UCSD-AML1 (cell line): ENCODE measurements at regions not wholly inside any gene's neighbourhood (a gene's known extent, or its start where the extent isn't known, plus 50 kb on each side); places are given as distances from the start of the nearest gene placed in this dataset.

Experiments
- DNase-seq: peaks from one replicate; lab custom pipeline; 2025; ENCODE audit not compliant: unreplicated experiment; lab: John Stamatoyannopoulos, UW

DNA sequence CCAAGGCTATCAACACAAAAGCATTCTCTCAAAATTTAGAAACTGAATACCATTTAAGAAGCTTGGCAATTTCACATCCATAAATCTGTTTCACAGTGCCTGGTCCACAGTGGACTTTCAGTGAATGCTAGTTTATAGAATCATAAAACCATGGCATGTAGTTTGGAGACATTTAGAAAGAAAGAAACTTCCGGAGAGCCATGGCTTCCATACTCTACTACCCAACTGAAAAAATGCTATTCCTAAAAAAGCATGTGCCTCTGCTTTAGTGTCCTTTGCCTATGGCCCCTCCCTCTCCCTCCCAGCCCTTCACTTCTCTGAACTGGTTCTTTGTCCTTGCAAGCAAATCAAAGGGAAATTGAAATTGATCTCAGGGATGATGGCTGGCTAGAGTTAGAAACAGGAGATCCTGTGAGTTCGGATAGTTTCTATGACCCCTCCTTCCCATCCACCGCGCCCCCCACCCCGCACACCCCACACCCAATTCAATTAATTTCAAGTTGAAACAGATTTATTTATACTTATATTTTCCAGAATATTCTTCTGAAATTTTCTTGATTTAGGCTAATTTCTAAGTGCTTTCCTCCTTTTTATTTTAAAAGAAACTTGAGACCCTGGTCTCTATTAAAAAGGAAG is 248.3 kb downstream of the TRIB2 start:
- DNase-seq = no peak

DNA sequence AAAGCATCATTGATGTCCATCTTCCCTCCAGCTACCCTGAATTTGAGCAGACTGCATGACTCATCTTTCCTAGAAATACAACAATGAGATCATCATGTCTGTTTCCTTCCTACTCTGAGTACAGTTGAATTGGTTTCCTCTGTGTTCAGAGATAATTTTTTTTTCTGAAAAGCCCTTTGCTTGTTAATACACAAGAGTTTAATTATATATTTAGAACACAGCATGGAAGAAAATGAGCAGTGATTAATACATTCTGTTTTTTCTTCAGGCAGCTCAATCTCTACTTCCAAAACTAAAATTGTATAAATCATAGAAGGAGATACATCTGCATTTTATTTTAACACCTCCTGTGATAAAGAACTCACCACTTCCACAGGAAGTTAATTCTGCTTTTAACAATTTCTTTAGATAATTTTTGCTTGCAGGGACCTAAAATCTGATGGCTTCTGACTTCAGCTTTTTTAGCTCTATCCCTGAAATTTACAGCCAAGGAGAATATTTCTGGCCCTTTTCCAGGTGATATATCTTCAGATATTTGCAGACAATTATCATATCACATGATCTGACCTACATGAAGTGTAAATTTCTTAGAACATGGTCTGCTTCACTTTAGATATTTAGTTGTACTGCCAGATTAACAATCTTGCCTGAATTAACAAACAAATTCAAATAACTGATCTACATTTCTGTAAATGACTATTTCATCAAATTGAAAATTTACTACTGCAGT is 249.0 kb downstream of the TRIB2 start:
- no peak for DNase-seq

DNA sequence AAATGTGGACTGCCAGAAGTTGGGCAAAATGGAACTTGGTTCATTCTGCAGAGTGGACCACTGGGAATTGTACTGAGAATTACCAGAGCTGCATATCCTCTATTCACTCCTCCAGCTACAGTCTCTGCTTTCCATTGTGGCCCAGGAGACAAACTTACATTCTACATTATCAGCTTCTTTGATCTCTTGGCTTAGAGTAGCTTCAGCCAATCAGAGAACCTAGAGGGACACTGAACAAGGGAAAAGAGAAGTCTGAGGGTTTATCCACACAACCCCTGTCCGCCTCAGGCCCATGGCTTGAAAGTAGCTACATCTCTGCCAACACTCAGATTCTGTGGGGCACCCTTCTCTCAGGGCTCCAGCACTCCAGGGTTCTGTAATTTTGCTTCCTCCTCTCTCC is 251.1 kb downstream of the TRIB2 start:
- DNase-seq = no peak

DNA sequence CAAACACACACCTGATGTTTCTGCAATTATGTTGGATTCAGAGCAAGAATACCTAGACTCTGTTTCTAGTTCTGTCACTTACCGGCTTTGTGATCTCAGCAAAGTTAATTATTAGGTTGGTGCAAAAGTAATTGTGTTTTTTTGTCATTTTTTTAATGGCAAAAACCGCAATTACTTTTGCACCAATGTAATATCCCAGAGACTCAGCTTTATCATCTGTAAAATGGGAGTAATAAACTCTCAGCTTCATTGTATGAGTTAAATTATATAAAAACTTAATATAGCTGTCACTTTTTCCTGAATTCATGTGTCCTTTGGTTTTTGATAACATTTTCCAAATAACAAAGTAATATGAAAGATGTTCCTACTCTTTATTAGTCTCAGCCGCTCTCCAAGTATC is 251.7 kb downstream of the TRIB2 start:
- no peak for DNase-seq

DNA sequence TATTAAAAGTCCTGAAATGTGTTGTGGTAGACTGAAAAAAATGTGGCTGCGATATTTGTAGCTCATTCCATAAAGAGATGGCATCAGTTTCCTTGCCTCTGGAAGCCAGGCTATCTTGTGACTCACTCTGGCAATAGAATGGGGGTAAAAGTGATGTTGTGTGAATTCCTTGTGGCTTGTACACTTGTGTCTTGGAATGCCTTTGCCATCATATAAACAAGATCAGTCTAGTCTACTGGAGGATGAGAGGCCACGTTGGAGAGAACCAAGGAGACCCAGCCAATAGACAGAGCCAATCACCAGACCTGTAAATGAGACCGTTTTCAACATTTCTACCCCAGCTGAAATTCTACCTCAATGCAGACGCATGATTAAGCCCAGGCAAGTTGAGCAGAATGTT is 254.1 kb downstream of the TRIB2 start:
- no peak for DNase-seq

DNA sequence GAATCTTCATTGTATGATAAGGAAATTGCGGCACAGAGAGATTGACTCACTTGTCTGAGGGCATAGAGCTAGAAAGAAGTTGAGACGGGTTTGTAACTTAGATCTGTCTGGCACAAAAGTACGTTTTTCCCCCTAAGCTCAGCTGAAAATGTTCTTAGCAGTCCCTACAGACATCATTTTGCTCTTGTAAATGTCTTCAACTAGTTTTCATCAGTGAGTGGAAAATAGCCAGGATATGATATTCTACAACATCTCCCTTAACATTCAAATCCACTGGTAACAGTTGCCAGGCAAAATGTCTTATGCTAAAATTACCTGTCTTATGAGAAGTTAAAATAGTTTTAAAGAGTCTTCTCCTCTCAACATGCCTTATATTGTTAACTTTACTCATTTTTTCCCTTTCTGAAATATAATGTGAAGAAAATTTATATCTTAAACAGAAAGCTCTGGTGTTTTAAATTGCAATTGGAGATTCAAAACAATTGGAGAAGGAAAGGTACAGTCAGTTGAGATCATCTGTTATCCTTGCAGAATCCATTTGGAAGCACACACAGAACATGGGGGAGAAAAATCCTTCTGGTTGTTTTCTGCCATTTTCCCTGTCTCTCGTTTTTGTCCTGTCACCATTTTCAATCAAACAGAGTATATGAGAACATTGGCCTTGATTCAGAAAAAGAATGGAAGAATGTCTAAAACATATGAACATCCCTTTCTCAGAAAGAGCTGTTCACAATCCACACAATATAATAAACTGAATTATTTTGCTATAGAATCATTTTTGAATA is 255.0 kb downstream of the TRIB2 start:
- DNase-seq = no peak

DNA sequence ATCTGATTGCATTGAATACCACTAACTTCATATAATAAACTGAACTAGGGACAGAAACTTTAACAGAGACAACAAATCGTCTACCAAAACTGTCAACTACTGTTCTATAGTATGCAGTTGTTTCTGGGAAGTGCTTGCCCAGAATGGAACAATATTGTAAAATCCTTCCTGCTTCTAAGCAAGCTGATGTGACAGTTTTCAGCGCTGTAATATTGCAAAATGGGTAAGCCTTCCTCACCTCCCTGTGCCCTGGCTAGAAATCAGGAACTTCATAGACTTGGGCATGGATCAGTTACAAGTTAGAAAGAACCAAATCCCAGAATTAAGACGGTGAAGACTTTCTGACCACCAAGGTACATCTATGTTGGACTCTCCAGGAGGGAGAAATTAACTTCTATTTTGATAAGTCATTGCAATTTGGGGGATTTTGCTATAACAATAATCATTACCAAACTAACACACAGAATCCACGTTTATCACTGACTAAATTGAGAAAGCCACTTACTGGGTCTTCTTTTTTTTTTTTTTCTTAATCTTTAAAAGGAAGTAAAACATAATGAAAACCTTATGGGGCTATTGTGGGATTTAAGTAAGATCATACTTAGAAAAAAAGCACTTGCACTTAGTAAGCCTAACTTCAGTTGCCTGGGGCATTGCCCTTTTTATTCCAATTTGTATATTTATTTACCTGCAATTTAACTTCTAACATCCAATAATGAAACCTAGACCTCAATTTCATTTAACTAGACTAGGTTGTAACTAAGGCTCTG is 261.5 kb downstream of the TRIB2 start:
- no peak for DNase-seq

DNA sequence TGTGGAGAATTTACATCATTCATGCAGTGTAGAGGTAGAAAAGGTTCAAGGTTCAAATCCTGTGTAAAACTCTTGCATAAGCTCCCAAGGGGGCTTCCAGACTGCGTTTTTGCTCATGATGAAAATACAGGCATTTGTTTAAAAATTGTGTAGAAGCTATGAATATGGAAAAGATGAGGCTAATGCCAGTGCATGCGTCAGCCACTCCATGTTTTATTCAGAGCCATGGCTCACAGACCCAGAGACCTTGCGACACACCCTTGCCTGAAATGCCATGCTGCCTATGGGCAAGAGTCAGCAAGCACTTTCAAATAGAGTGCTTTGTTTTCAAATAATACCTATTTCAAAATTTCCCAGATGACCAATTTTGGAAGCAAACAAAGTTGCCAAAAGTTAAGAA is 262.3 kb downstream of the TRIB2 start:
- no peak for DNase-seq

DNA sequence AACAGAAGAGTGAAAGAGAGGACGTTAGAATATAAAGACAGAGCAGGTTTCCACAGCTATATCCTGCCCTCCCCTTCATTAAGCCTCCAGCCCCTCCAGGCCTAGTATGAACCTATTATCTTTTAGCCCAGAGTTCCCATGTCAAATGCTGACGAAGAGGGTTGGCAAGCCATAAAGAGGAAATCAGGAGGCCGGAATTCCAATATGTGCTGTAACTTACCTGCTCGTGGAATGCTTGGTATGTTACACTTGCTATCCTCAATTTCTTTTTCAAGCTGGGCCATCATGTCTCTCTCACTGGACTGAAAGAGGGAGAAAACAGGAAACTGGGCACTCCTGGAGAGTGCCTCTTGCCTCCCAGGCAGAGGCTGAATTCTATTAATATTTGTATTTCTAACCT is 264.1 kb downstream of the TRIB2 start:
- no peak for DNase-seq

DNA sequence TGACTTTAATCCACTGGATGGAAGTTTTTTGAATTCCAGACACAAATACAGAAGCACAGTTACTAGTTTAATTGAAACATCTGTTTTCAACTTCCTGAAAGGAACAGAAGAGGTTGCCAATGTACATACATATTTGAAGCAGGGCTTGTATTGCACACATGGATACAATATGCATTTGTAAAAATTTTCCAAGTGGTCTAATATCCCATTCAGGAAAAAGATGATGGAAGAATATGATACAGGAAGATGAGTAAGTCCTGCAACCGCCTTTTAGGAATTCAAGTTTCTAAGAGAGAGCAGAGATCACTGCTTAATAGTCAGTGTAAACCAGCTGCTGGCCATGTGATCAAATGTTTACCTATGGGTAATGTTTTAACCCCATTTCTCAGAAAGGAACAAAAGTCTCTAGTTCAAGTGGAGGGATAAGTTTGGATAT is 265.4 kb downstream of the TRIB2 start:
- DNase-seq = no peak

DNA sequence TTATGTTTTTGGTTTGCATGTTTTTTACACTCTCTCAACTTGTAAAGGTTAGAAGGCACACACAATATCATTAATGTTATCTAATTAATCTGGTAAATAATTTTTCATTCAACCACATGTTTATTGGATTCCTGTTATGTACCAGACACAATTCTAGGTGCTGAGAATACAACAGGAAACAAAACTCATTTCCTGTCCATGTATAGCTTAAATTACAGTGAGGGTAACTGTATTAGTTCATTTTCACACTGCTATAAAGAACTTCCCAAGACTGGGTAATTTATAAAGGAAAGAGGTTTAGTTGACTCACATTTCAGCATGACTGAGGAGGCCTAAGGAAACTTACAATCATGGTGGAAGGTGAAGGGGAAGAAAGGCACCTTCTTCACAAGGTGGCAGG is 270.5 kb downstream of the TRIB2 start:
- DNase-seq = no peak

DNA sequence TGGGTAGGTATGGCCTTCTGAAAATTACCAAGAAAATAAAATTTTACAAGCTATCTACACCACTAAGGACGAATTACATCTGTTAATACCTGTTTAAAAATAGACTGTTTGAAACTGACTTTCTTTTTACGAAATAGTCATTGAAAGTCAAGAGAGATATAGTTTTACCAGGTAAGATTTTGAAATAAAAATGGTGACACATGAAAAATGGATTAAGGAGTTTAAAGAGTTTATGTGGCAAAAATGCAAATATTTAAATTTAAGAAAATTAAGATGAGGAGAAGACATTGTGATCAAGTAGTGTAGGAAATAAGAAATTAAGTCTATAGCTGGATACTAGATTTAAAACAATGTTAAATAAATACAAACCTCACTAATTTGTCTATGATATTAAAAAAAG is 271.5 kb downstream of the TRIB2 start:
- no peak for DNase-seq

DNA sequence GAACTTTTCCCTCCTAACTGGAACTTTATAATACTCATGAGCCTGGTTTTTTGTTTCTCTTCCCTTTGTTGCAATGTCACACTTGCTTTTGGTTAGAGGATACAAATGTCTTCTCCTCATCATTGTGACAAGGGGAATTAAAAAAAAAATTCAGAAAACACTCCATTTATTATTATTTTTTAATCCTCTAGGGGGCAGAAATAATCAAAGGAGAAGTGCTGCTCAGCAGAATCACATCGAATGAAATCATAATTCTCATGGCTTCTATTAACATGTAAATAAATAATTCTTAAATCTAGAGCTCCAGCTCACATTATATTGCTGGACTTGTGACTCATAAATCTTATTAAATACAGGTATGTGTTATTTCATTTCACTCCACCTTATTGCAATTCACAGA is 273.8 kb downstream of the TRIB2 start:
- no peak for DNase-seq

DNA sequence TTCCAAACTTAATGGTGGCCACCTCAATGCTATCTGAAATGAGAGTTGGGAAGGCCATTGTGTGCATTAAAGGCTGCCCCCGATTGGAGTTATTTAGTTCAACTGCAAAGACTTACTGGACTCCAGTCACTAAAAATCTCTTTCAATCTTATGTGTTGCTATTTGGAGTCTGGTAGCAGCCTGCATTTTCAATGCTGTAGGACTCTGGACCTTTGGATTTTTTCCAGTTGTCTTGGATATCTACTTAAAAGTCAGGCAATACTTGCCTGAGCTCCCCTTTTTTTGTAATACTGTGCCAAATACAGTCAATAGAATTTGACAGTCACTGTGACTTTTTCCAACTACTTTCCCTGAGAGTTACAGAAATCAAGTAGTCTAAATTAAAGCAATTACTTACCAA is 281.9 kb downstream of the TRIB2 start:
- DNase-seq = no peak

DNA sequence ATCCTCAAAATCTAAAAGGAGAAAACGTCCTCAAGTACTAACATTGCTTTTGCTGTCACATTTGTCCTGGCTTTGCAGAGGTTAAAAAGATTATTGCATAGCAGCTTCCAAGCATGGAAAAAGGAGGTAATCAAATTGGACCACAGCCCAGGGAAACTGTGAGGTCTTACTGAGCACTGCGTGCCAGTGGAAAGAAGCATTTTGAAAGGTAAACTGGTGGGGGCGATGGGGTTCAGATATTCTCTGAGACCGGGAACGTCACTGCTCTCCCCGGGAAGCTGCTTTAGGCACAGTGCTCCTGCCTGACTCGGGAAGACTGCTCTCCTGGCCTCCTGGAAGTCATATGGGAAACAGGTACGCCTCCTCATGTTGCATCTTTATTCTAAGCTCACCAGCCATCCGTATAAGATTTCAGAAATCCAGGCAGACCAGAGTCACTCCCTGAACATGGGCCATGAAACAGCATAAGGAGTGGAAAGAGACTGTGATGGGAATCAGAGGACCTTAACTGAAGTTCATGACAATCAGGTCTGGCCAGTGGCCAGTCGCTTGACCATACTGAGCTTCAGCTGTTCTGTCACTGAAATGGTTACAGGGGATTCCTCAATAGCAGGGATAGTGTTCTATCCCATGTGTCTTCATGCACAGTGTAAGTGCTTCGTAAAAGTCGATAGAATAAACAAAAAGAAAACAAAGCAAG is 284.1 kb downstream of the TRIB2 start:
- DNase-seq = no peak

DNA sequence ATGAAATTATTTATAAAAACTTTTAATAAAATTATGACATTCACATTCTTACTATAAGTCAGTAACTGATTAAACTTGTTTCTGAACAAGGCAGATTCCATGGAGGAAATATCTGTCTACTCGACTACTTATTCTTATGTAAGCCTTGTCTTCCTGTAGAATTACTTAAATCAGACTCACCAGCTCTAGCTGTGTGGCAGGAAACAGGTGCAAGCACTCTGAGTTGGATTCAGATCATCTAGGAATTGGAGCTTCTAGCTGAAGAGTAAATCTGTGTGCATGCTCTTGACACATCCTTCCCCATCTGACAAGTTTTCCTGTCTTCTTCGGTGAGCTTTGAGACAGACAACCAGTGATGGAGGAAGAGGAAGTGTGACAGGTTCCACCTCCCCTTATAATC is 284.7 kb downstream of the TRIB2 start:
- DNase-seq = no peak

DNA sequence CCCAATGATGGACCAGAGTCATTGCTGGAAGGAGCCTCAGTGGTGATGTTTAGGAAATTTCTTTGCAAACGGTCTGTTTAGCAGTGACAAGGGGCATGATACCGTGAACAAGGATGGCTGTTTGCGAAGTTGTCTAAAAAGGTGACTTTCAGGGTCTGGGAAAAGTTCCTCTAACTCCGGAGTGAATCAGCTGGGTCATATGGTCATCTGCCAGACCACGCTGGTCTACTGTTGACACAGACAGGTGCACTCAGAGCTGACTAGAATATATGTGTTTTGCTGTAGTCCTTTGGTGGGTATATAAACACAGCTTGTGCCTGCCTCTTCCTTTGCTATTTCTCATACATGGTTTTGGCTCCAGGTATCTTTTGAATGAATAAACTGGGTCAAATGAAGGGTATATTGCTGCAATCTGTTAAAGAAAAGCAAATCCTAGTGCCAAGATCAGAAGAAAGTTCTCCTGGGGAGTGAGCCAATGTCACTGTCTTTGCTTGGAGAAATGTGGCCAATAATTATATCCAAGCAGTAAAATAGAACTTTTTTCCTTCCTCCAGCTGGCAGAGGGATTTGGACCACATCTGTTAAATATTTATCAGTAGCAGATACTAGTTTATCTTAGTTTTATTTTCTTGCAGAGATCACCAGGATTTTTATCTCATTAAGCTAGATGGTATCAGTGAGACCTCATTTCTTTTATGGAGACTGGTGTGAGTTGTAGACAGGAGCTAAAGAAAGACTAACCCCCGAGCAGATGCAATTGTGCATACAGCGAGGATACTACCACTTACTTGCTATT is 286.0 kb downstream of the TRIB2 start:
- no peak for DNase-seq

DNA sequence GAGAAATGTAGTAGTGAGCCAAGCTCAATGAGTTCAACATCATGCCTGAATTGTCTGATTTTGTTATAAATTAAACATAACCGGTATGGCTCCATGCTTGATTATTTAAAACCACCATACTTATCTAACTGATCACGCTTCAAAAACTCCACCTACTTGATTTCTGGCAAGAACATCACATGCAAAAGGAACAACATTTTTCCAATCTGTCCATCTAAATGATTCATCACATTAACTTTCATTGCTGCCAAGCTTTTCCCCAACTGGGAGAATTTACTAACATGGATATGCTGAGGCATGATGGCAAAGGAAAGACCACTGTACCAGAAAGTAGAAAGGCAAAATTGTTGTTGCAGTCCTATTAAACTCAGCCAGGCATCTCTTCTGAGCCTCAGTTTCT is 286.8 kb downstream of the TRIB2 start:
- no peak for DNase-seq

DNA sequence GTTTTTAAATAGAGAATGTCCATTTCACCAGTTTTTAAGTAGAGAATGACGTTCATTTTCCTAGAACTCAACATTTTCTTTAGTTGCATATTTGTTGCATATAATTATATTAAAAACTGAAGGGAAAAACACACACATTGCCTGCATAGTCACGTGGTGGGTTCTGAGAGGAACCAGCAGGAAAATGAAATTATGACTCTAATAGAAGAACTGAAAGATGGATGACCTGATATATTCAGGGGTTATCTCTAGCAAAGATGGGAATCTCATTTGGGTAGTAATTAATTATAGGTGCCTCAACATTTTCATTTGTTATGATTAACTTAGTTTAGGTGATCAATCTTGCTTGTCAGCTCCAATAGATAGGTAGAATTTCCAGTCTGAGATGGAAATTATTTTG is 288.3 kb downstream of the TRIB2 start:
- no peak for DNase-seq

DNA sequence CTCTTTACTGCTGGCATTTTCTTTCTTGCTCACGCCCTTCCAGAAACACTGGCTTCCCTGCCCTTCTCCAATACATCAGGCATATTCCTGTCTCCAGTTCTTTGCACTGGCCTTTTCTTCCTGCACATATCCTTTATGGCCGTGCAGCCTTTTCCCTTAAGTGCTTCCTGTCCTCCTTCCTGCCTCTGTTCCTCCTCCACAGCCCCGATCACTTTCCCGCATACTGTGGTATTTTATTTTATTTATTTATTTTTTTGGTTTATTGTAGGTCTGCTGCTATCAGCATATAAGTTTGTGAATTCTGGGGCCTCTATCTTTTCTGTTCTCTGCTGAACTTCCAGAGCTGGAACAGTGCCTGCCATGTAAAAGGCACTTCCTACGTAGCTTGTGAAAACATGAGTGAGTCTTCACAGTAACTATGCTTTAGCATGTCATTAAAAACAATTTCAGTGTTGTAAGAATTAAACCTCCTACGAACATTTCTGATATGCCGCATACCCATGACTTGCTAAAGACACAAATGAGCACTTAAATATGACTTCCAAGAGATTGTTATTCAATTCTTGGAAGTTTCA is 289.1 kb downstream of the TRIB2 start:
- DNase-seq = no peak
